ENCODE measurements at regions not wholly inside any gene's neighbourhood (a gene's known extent, or its start where the extent isn't known, plus 50 kb on each side); places are given as distances from the start of the nearest gene placed in this dataset.

- POLR2A ChIA-PET (ENCODE audit: low non-redundant PET), result no interaction called here
- no peak overlapping the region for H3K27ac ChIP-seq
- CTCF ChIA-PET, result no interaction called here
- DNase-seq (ENCODE audit: low spot score), result no peak
- TF ChIP-seq CTCF (conservative IDR thresholded peaks at IDR 0.05; ENCODE audit: low read depth), result no peak
These were observed 255.3 kb downstream of the NR4A2 start for GRCh38 chr2:156077041-156077742.

GRCh38 chr2:156065912-156066311, 266.6 kb downstream of the NR4A2 start:
- ChIA-PET POLR2A (ENCODE audit: low non-redundant PET) (no interaction called here), CTCF (interaction anchor here (0.6 kb wide), 1 partner anchor 414 kb away, joined by 3 read pairs; no protein-coding TSS in a partner anchor)
- TF ChIP-seq CTCF (conservative IDR thresholded peaks at IDR 0.05; ENCODE audit: low read depth), result no peak
- DNase-seq (ENCODE audit: low spot score), result no peak
- no peak overlapping the region for H3K27ac ChIP-seq

- ChIA-PET CTCF (interaction anchor here (0.6 kb wide), 1 partner anchor 231 kb away, joined by 3 read pairs; no protein-coding TSS in a partner anchor), POLR2A (ENCODE audit: low non-redundant PET) (no interaction called here)
- H3K27ac ChIP-seq, result no peak overlapping the region
- DNase-seq (ENCODE audit: low spot score), result no peak
- TF ChIP-seq CTCF (conservative IDR thresholded peaks at IDR 0.05; ENCODE audit: low read depth), result no peak
These were observed 268.0 kb downstream of the NR4A2 start for GRCh38 chr2:156064540-156064939.

GRCh38 chr2:156057647-156058046, 274.9 kb downstream of the NR4A2 start:
- ChIA-PET POLR2A (ENCODE audit: low non-redundant PET) (no interaction called here), CTCF (no interaction called here)
- no peak overlapping the region for H3K27ac ChIP-seq
- TF ChIP-seq CTCF (conservative IDR thresholded peaks at IDR 0.05; ENCODE audit: low read depth), result no peak
- DNase-seq (ENCODE audit: low spot score), result no peak

GRCh38 chr2:156054983-156055382, 277.5 kb downstream of the NR4A2 start:
- POLR2A ChIA-PET (ENCODE audit: low non-redundant PET), result no interaction called here
- no peak for DNase-seq (ENCODE audit: low spot score)
- TF ChIP-seq CTCF (conservative IDR thresholded peaks at IDR 0.05; ENCODE audit: low read depth), result no peak
- H3K27ac ChIP-seq, result no peak overlapping the region
- CTCF ChIA-PET, result no interaction called here

GRCh38 chr2:156046900-156047299, 285.6 kb downstream of the NR4A2 start:
- ChIA-PET POLR2A (ENCODE audit: low non-redundant PET) (no interaction called here), CTCF (no interaction called here)
- TF ChIP-seq CTCF (conservative IDR thresholded peaks at IDR 0.05; ENCODE audit: low read depth), result no peak
- no peak overlapping the region for H3K27ac ChIP-seq
- DNase-seq (ENCODE audit: low spot score), result no peak

Measured in RWPE1 (cell line).